Esophagus (tissue), 2 donors: ENCODE measurements at regions not wholly inside any gene's neighbourhood (a gene's known extent, or its start where the extent isn't known, plus 50 kb on each side); places are given as distances from the start of the nearest gene placed in this dataset.

Experiments
- H3K27ac ChIP-seq, 2 donors: one replicate each; pipeline ENCODE4 v1.5.1; 2013; ENCODE audit warnings: low read depth in 2 of 2, mild to moderate bottlenecking in 2 of 2, inconsistent platforms in 1 of 2, low read length in 1 of 2, moderate library complexity in 1 of 2
- H3K27me3 ChIP-seq, 2 donors: one replicate each; pipeline ENCODE4 v1.6.1; 2013; ENCODE audit warnings: low read length in 2 of 2, control low read depth in 1 of 2, mild to moderate bottlenecking in 1 of 2; ENCODE audit not compliant: insufficient read depth in 2 of 2, control insufficient read depth in 1 of 2
- H3K36me3 ChIP-seq, 2 donors: one replicate each; pipeline ENCODE4 v1.6.1; 2013; ENCODE audit warnings: low read length in 1 of 2; ENCODE audit not compliant: control insufficient read depth in 2 of 2, insufficient read depth in 2 of 2
- H3K4me1 ChIP-seq, 2 donors: one replicate each; pipeline ENCODE4 v1.6.1; 2013; ENCODE audit warnings: low read length in 1 of 2; ENCODE audit not compliant: control insufficient read depth in 2 of 2, insufficient read depth in 2 of 2
- H3K4me3 ChIP-seq, 2 donors: one replicate each; pipeline ENCODE4 v1.5.1; 2013; ENCODE audit warnings: low read length in 2 of 2, mild to moderate bottlenecking in 2 of 2, low read depth in 1 of 2, moderate library complexity in 1 of 2
- H3K9me3 ChIP-seq, 2 donors: one replicate each; pipeline ENCODE4 v1.6.1; 2013; ENCODE audit warnings: mild to moderate bottlenecking in 2 of 2, low read depth in 1 of 2, low read length in 1 of 2, moderate library complexity in 1 of 2; ENCODE audit not compliant: control insufficient read depth in 2 of 2, insufficient read depth in 1 of 2
- WGBS, 2 donors: extraction: QIAGEN DNeasy Blood & Tissue Kit; methylation state at CpG; one replicate each; pipeline ENCODE4 v1.1.7; 2013; 5-methylcytosine and 5-hydroxymethylcytosine counted together
- donor health status: healthy with polysubstance abuse.
- donor health status: Bipolar disorder and iron deficiency.

DNA sequence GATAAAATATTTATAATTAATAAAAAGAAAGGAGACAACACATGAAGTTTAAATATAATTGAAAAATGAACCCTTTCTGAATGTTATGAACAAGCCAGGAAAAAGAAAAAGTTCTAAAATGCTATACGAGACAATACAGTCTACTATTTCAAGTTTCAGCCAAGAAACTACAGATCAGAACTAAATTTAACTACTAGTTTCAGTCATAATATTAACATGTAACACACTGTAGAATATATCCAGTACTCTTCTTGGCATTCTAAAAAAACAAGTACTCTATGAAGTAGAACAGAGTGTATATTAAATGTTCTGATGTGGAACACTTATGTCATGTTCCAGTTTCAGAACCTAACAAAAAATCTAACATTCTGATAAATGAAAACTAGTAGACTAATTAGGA, 679.7 kb downstream of the FAT4 start:
- no peak overlapping the region for H3K27ac ChIP-seq
- WGBS, 2 donors = 74 to 80% methylated on average over 1 of the region's 1 CpG

DNA sequence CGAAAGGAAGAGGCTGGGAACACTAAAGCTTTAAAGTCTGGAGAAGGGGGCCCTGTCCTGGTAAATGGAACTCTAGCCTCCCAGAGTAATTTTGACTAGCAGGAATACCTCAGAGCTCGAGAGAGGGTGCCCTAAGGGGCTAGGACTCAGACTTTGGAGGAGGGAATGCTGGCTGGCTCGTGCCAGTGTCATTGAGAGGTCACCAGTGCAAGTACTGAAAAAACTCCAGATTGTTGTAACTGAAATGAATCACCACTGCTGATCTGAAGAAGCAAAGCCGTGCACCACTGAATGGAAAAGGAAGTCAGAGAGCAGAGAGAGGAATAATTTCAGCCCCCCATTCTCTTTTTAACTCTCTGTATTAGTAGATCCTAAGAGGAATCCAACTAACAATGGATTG, 690.2 kb downstream of the FAT4 start:
- Histone ChIP-seq H3K4me1 (no peaks in the 10 kb centered on the region), H3K27ac (no peak overlapping the region), H3K36me3 (no peaks in the 10 kb centered on the region), H3K9me3 (no peaks in the 10 kb centered on the region), H3K27me3 (no peaks in the 10 kb centered on the region), H3K4me3 (no peak overlapping the region)
- 39 to 52% methylated on average over 4 of the region's 4 CpGs for WGBS, 2 donors

More for the DNA sequence above, 679.7 kb downstream of the FAT4 start:
- Histone ChIP-seq H3K27me3 (no peaks in the 10 kb centered on the region), H3K4me1 (no peaks in the 10 kb centered on the region), H3K9me3 (no peaks in the 10 kb centered on the region), H3K36me3 (no peaks in the 10 kb centered on the region), H3K4me3 (no peak overlapping the region)

- 83 to 90% methylated on average over 3 of the region's 3 CpGs for WGBS, 2 donors
- H3K9me3 ChIP-seq = no peaks in the 10 kb centered on the region
- no peak overlapping the region for H3K4me3 ChIP-seq
- H3K36me3 ChIP-seq = no peaks in the 10 kb centered on the region
- no peaks in the 10 kb centered on the region for H3K27me3 ChIP-seq
- H3K27ac ChIP-seq = no peak overlapping the region
- no peaks in the 10 kb centered on the region for H3K4me1 ChIP-seq
Measured at GRCh38 chr4:126007142-126007541, 692.4 kb downstream of the FAT4 start.

DNA sequence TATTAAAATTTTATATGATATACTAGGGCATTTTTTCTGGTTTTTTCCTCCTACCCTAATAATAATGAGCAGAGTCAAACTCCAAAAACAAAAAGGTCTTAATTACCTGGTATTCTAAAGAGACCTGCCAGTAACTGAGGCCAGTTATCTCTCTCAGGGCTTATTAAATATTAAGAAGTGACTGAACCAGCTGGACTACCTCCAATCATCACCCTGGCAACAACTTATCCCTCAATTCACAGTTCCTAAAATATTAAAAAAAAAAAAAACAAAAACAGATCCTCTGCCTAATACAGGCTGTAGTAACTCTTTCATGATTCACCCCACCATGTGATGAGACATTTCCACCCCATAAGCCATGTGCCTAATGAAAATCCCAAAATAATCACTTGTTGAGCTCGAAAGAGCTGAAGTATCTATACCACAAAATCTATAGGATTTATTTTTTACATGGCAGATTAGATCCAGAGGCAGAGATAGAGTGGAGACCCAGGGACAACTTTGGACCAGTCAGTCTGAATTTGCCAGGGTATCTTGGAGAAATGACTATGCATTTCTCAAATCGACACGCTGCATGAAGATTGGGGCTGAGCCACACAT, 698.0 kb downstream of the FAT4 start:
- WGBS, 2 donors = 79 to 84% methylated on average over 3 of the region's 3 CpGs
- no peak overlapping the region for H3K4me3 ChIP-seq
- H3K4me1 ChIP-seq = no peaks in the 10 kb centered on the region
- H3K27ac ChIP-seq = no peak overlapping the region
- no peaks in the 10 kb centered on the region for H3K36me3 ChIP-seq
- H3K27me3 ChIP-seq = no peaks in the 10 kb centered on the region
- no peaks in the 10 kb centered on the region for H3K9me3 ChIP-seq

DNA sequence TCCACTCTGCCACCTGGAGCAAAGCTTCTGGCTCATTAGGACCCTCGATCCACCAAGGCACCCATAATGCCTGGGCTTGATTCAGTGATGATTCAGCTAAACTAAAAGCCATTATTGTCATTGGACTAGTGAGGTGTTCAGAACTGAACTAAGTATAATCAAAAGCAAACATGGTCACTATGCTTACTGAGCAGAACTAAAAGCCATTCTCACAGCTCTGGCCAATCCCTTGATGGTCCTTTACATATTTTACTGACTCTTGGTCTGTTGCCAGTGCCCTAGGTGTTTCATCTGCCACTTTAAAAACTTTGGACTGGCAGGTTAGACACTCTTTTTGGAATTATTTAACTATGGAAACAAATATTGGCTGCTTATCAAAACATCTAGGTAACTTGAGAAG, 703.5 kb downstream of the FAT4 start:
- Histone ChIP-seq H3K9me3 (no peaks in the 10 kb centered on the region), H3K4me1 (no peaks in the 10 kb centered on the region), H3K27ac (no peak overlapping the region), H3K36me3 (no peaks in the 10 kb centered on the region), H3K27me3 (no peaks in the 10 kb centered on the region), H3K4me3 (no peak overlapping the region)
- 51 to 64% methylated on average over 1 of the region's 1 CpG for WGBS, 2 donors

- Histone ChIP-seq H3K36me3 (no peaks in the 10 kb centered on the region), H3K27me3 (no peaks in the 10 kb centered on the region), H3K4me1 (peaks cover 0 to 2% of the 10 kb centered on the region in 2 donors), H3K4me3 (no peak overlapping the region), H3K27ac (no peak overlapping the region), H3K9me3 (no peaks in the 10 kb centered on the region)
- 16 to 21% methylated on average over 3 of the region's 3 CpGs for WGBS, 2 donors
Measured at GRCh38 chr4:126023896-126024295, 709.1 kb downstream of the FAT4 start.

DNA sequence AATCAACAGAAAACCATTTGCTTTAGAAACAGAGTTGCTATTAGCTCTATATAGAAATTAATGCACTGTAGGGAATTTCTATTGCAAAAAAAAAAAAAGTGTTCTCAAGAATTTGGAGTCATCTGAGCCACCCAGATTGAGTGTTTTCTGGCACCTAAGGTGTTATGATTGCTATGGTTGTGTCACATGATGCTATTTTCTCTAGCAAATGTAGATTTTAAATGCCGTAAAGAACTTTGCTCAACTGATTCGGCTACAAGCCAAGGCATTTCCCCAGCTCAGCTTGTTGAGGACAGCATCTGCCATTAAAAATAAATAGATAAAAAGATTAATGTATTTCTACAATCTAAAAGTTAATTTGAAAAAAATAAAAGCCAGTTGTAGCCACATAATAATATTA, 712.8 kb downstream of the FAT4 start:
- 43 to 61% methylated on average over 2 of the region's 2 CpGs for WGBS, 2 donors
- no peaks in the 10 kb centered on the region for H3K9me3 ChIP-seq
- H3K4me3 ChIP-seq = no peak overlapping the region
- H3K36me3 ChIP-seq = no peaks in the 10 kb centered on the region
- H3K4me1 ChIP-seq = peaks cover 0 to 2% of the 10 kb centered on the region in 2 donors
- H3K27me3 ChIP-seq = no peaks in the 10 kb centered on the region
- no peak overlapping the region for H3K27ac ChIP-seq

GRCh38 chr4:126028876-126029275, 714.1 kb downstream of the FAT4 start:
- H3K36me3 ChIP-seq = no peaks in the 10 kb centered on the region
- no peaks in the 10 kb centered on the region for H3K27me3 ChIP-seq
- H3K4me1 ChIP-seq = peaks cover 0 to 2% of the 10 kb centered on the region in 2 donors
- no peaks in the 10 kb centered on the region for H3K9me3 ChIP-seq
- no peak overlapping the region for H3K27ac ChIP-seq
- H3K4me3 ChIP-seq = no peak overlapping the region

GRCh38 chr4:126037231-126037630, 722.5 kb downstream of the FAT4 start:
- no peaks in the 10 kb centered on the region for H3K9me3 ChIP-seq

GRCh38 chr4:126038502-126039144, 723.9 kb downstream of the FAT4 start:
- no peaks in the 10 kb centered on the region for H3K36me3 ChIP-seq
- H3K27me3 ChIP-seq = no peaks in the 10 kb centered on the region
- H3K4me1 ChIP-seq = no peaks in the 10 kb centered on the region
- 26 to 38% methylated on average over 2 of the region's 2 CpGs for WGBS, 2 donors
- H3K27ac ChIP-seq = no peak overlapping the region
- H3K4me3 ChIP-seq = no peak overlapping the region
- H3K9me3 ChIP-seq = no peaks in the 10 kb centered on the region

More at GRCh38 chr4:126037231-126037630, 722.5 kb downstream of the FAT4 start:
- Histone ChIP-seq H3K27me3 (no peaks in the 10 kb centered on the region), H3K4me3 (no peak overlapping the region), H3K36me3 (no peaks in the 10 kb centered on the region), H3K27ac (no peak overlapping the region), H3K4me1 (no peaks in the 10 kb centered on the region)
- 41 to 56% methylated on average over 2 of the region's 2 CpGs for WGBS, 2 donors
